ENCODE measurements at regions not wholly inside any gene's neighbourhood (a gene's known extent, or its start where the extent isn't known, plus 50 kb on each side); places are given as distances from the start of the nearest gene placed in this dataset.

DNA sequence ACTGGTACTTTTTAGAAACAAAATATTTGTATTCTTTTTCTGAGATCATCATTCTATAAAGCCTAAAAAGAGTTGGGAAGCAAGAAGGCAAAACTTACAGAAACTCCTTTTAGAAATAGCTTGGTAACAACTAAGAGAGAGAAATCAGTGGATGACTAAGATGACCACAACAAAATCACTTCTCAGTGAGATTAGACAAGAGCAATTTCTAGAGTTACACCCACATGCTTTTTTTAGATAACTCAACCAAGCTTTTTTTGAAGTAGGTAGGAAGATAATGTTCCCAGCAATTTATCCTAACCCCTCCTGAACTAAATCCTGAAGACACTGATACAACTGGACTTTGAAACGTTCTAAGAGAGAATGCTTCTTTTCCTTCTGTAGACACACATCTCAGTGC lies 576.4 kb downstream of the SLC6A15 start:
- H3K23ac ChIP-seq (ENCODE audit: low read depth, low read length, poor library complexity), result no peak overlapping the region
- H2BK5ac ChIP-seq (ENCODE audit: low read length), result no peak overlapping the region
- H4K91ac ChIP-seq (ENCODE audit: low read depth, low read length, poor library complexity), result no peak overlapping the region
- H4K8ac ChIP-seq (ENCODE audit: low read depth, low read length), result no peak overlapping the region
- H2BK120ac ChIP-seq (ENCODE audit: low read depth, low read length), result no peak overlapping the region
- H3K4me3 ChIP-seq (ENCODE audit: low read length in 2 of 2), result no peak overlapping the region
- no peak overlapping the region for H2BK12ac ChIP-seq (ENCODE audit: low read length)
- H3K27ac ChIP-seq (replicated peaks; ENCODE audit: low read length), result no peak overlapping the region
- no peak overlapping the region for H2BK15ac ChIP-seq (ENCODE audit: low read length)
- no peaks in the 10 kb centered on the region for H3K27me3 ChIP-seq (ENCODE audit: control insufficient read depth in 3 of 3, insufficient read depth in 3 of 3, low read depth in 1 of 3, low read length in 3 of 3)
- no peak overlapping the region for H3K9ac ChIP-seq (ENCODE audit: low read depth, low read length, poor library complexity)
- no peak overlapping the region for H3K4ac ChIP-seq (ENCODE audit: low read length)
- no CpG with 5 or more reads among the region's 1 CpG for WGBS, 2 donors (ENCODE audit: extremely low coverage in 2 of 2, insufficient read length in 2 of 2, insufficient replicate concordance in 1 of 2)
- no peak overlapping the region for H3K4me2 ChIP-seq (ENCODE audit: insufficient read depth, low read length, poor library complexity, severe bottlenecking)
- H3K9me3 ChIP-seq (replicated peaks in 1 of 2; ENCODE audit: control insufficient read depth in 2 of 2, insufficient read depth in 1 of 2, low read depth in 1 of 2, low read length in 2 of 2), result no peaks in the 10 kb centered on the region
- H2AK5ac ChIP-seq (ENCODE audit: low read depth, low read length), result no peak overlapping the region
- no peaks in the 10 kb centered on the region for H3K4me1 ChIP-seq (ENCODE audit: control insufficient read depth in 2 of 2, insufficient read depth in 1 of 2, low read depth in 1 of 2, low read length in 2 of 2)
- H3K79me1 ChIP-seq (ENCODE audit: low read depth, low read length), result no peaks in the 10 kb centered on the region
- no peak for DNase-seq (ENCODE audit: low spot score)
- no peak overlapping the region for H2AFZ ChIP-seq (ENCODE audit: low read length)
- no peak overlapping the region for H3K18ac ChIP-seq (ENCODE audit: low read length)
- no peaks in the 10 kb centered on the region for H3K36me3 ChIP-seq (replicated peaks in 1 of 2; ENCODE audit: control insufficient read depth in 2 of 2, insufficient read depth in 2 of 2, low read length in 2 of 2)
- no peak overlapping the region for H3K14ac ChIP-seq (ENCODE audit: low read length)

DNA sequence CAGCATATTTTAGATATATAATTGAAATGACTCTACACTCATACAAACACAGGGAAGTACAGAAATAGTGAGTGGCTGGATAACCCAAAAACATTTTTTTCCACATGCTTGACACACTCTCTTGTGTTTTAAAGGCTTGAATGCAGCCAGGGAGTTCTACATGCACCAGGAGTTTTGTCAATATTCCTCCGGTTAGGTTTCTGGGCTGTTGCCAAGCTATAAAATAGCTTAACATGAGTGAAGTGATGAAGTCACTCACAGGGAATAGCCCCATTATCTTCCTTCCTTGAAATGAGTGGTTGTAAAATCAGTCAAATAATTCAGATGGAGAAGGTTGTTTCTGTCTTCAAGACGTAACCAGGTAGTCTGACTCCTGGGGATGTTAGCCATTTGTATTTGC lies 582.7 kb downstream of the SLC6A15 start:
- H3K4me2 ChIP-seq (ENCODE audit: insufficient read depth, low read length, poor library complexity, severe bottlenecking), result no peak overlapping the region
- peak overlapping the region; percentile 39 for H2AFZ ChIP-seq (ENCODE audit: low read length)
- no peak overlapping the region for H2AK5ac ChIP-seq (ENCODE audit: low read depth, low read length)
- H3K23ac ChIP-seq (ENCODE audit: low read depth, low read length, poor library complexity), result no peak overlapping the region
- H2BK15ac ChIP-seq (ENCODE audit: low read length), result no peak overlapping the region
- no peaks in the 10 kb centered on the region for H3K79me1 ChIP-seq (ENCODE audit: low read depth, low read length)
- H3K27ac ChIP-seq (replicated peaks; ENCODE audit: low read length), result no peak overlapping the region
- H3K14ac ChIP-seq (ENCODE audit: low read length), result no peak overlapping the region
- no peak overlapping the region for H4K8ac ChIP-seq (ENCODE audit: low read depth, low read length)
- H2BK120ac ChIP-seq (ENCODE audit: low read depth, low read length), result no peak overlapping the region
- H3K9ac ChIP-seq (ENCODE audit: low read depth, low read length, poor library complexity), result no peak overlapping the region
- no peaks in the 10 kb centered on the region for H3K36me3 ChIP-seq (replicated peaks in 1 of 2; ENCODE audit: control insufficient read depth in 2 of 2, insufficient read depth in 2 of 2, low read length in 2 of 2)
- H2BK12ac ChIP-seq (ENCODE audit: low read length), result no peak overlapping the region
- no peaks in the 10 kb centered on the region for H3K27me3 ChIP-seq (ENCODE audit: control insufficient read depth in 3 of 3, insufficient read depth in 3 of 3, low read depth in 1 of 3, low read length in 3 of 3)
- H3K4ac ChIP-seq (ENCODE audit: low read length), result no peak overlapping the region
- H3K4me1 ChIP-seq (ENCODE audit: control insufficient read depth in 2 of 2, insufficient read depth in 1 of 2, low read depth in 1 of 2, low read length in 2 of 2), result peaks cover 0 to 4% of the 10 kb centered on the region in 2 donors
- WGBS, 2 donors (ENCODE audit: extremely low coverage in 2 of 2, insufficient read length in 2 of 2, insufficient replicate concordance in 1 of 2), result no CpG with 5 or more reads among the region's 2 CpGs
- H3K4me3 ChIP-seq (ENCODE audit: low read length in 2 of 2), result no peak overlapping the region
- H2BK5ac ChIP-seq (ENCODE audit: low read length), result no peak overlapping the region
- H4K91ac ChIP-seq (ENCODE audit: low read depth, low read length, poor library complexity), result no peak overlapping the region
- DNase-seq (ENCODE audit: low spot score), result no peak
- H3K18ac ChIP-seq (ENCODE audit: low read length), result no peak overlapping the region
- no peaks in the 10 kb centered on the region for H3K9me3 ChIP-seq (replicated peaks in 1 of 2; ENCODE audit: control insufficient read depth in 2 of 2, insufficient read depth in 1 of 2, low read depth in 1 of 2, low read length in 2 of 2)

GRCh38 chr12:84315926-84316325 lies 596.7 kb downstream of the SLC6A15 start:
- no peak overlapping the region for H2BK5ac ChIP-seq (ENCODE audit: low read length)
- no peak overlapping the region for H3K18ac ChIP-seq (ENCODE audit: low read length)
- H3K23ac ChIP-seq (ENCODE audit: low read depth, low read length, poor library complexity), result no peak overlapping the region
- H2BK15ac ChIP-seq (ENCODE audit: low read length), result no peak overlapping the region
- DNase-seq (ENCODE audit: low spot score), result no peak
- no peaks in the 10 kb centered on the region for H3K9me3 ChIP-seq (replicated peaks in 1 of 2; ENCODE audit: control insufficient read depth in 2 of 2, insufficient read depth in 1 of 2, low read depth in 1 of 2, low read length in 2 of 2)
- H3K4me3 ChIP-seq (ENCODE audit: low read length in 2 of 2), result no peak overlapping the region
- no peak overlapping the region for H2BK12ac ChIP-seq (ENCODE audit: low read length)
- H3K27me3 ChIP-seq (ENCODE audit: control insufficient read depth in 3 of 3, insufficient read depth in 3 of 3, low read depth in 1 of 3, low read length in 3 of 3), result no peaks in the 10 kb centered on the region
- H3K79me1 ChIP-seq (ENCODE audit: low read depth, low read length), result no peaks in the 10 kb centered on the region
- H4K91ac ChIP-seq (ENCODE audit: low read depth, low read length, poor library complexity), result no peak overlapping the region
- H2AK5ac ChIP-seq (ENCODE audit: low read depth, low read length), result no peak overlapping the region
- H3K4me2 ChIP-seq (ENCODE audit: insufficient read depth, low read length, poor library complexity, severe bottlenecking), result no peak overlapping the region
- no peaks in the 10 kb centered on the region for H3K4me1 ChIP-seq (ENCODE audit: control insufficient read depth in 2 of 2, insufficient read depth in 1 of 2, low read depth in 1 of 2, low read length in 2 of 2)
- H3K4ac ChIP-seq (ENCODE audit: low read length), result no peak overlapping the region
- no peak overlapping the region for H2AFZ ChIP-seq (ENCODE audit: low read length)
- no peaks in the 10 kb centered on the region for H3K36me3 ChIP-seq (replicated peaks in 1 of 2; ENCODE audit: control insufficient read depth in 2 of 2, insufficient read depth in 2 of 2, low read length in 2 of 2)
- no peak overlapping the region for H2BK120ac ChIP-seq (ENCODE audit: low read depth, low read length)
- no peak overlapping the region for H3K9ac ChIP-seq (ENCODE audit: low read depth, low read length, poor library complexity)
- H3K14ac ChIP-seq (ENCODE audit: low read length), result no peak overlapping the region
- H3K27ac ChIP-seq (replicated peaks; ENCODE audit: low read length), result no peak overlapping the region
- whole genome bisulfite sequencing, 2 donors (ENCODE audit: extremely low coverage in 2 of 2, insufficient read length in 2 of 2, insufficient replicate concordance in 1 of 2), result no CpG with 5 or more reads among the region's 1 CpG
- no peak overlapping the region for H4K8ac ChIP-seq (ENCODE audit: low read depth, low read length)

- no peak overlapping the region for H2AFZ ChIP-seq (ENCODE audit: low read length)
- no peak overlapping the region for H3K9ac ChIP-seq (ENCODE audit: low read depth, low read length, poor library complexity)
- no peak overlapping the region for H2BK5ac ChIP-seq (ENCODE audit: low read length)
- no peak overlapping the region for H3K4me2 ChIP-seq (ENCODE audit: insufficient read depth, low read length, poor library complexity, severe bottlenecking)
- no peak overlapping the region for H4K91ac ChIP-seq (ENCODE audit: low read depth, low read length, poor library complexity)
- no peak overlapping the region for H3K4ac ChIP-seq (ENCODE audit: low read length)
- no peaks in the 10 kb centered on the region for H3K9me3 ChIP-seq (replicated peaks in 1 of 2; ENCODE audit: control insufficient read depth in 2 of 2, insufficient read depth in 1 of 2, low read depth in 1 of 2, low read length in 2 of 2)
- no peak overlapping the region for H2BK12ac ChIP-seq (ENCODE audit: low read length)
- no peak overlapping the region for H3K14ac ChIP-seq (ENCODE audit: low read length)
- no peaks in the 10 kb centered on the region for H3K4me1 ChIP-seq (ENCODE audit: control insufficient read depth in 2 of 2, insufficient read depth in 1 of 2, low read depth in 1 of 2, low read length in 2 of 2)
- no peak overlapping the region for H3K27ac ChIP-seq (replicated peaks; ENCODE audit: low read length)
- H3K27me3 ChIP-seq (ENCODE audit: control insufficient read depth in 3 of 3, insufficient read depth in 3 of 3, low read depth in 1 of 3, low read length in 3 of 3), result no peaks in the 10 kb centered on the region
- no peak for DNase-seq (ENCODE audit: low spot score)
- H4K8ac ChIP-seq (ENCODE audit: low read depth, low read length), result no peak overlapping the region
- H2BK120ac ChIP-seq (ENCODE audit: low read depth, low read length), result no peak overlapping the region
- H3K36me3 ChIP-seq (replicated peaks in 1 of 2; ENCODE audit: control insufficient read depth in 2 of 2, insufficient read depth in 2 of 2, low read length in 2 of 2), result no peaks in the 10 kb centered on the region
- H2BK15ac ChIP-seq (ENCODE audit: low read length), result no peak overlapping the region
- H2AK5ac ChIP-seq (ENCODE audit: low read depth, low read length), result no peak overlapping the region
- no peak overlapping the region for H3K4me3 ChIP-seq (ENCODE audit: low read length in 2 of 2)
- H3K23ac ChIP-seq (ENCODE audit: low read depth, low read length, poor library complexity), result no peak overlapping the region
- H3K79me1 ChIP-seq (ENCODE audit: low read depth, low read length), result no peaks in the 10 kb centered on the region
- no peak overlapping the region for H3K18ac ChIP-seq (ENCODE audit: low read length)
These were observed 599.3 kb downstream of the SLC6A15 start for GRCh38 chr12:84313323-84313675.

Measured in neuronal stem cell (in vitro differentiated cells).